ENCODE measurements at regions not wholly inside any gene's neighbourhood (a gene's known extent, or its start where the extent isn't known, plus 50 kb on each side); places are given as distances from the start of the nearest gene placed in this dataset.

DNA sequence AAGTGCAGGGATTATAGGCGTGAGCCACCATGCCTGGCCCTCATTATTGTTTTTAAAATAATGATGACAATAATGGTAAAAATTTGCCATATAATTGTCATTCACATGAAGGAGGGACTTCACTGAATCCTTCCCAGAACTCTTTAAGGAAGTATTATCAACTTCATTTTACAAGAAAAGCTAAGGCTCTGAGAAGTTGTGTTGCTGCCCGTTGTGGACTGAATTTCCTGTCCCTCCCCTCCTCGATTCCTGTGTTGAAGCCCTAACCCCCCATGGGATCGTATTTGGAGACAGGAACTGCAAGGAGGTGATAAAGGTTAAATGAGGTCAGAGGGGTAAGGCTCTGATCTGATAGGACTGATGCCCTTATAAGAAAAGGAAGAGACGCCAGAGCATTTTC, 458.0 kb downstream of the HAPSTR1 start:
- H3K4me3 Mint-ChIP-seq: no peak overlapping the region
- no peak overlapping the region for H3K27ac Mint-ChIP-seq
- H3K36me3 Mint-ChIP-seq: no peaks in the 10 kb centered on the region
- H3K27me3 Mint-ChIP-seq: no peaks in the 10 kb centered on the region
- H3K9me3 Mint-ChIP-seq: peaks cover 13% of the 10 kb centered on the region
- CTCF ChIA-PET: no interaction called here
- no peak for DNase-seq
- no peaks in the 10 kb centered on the region for H3K4me1 Mint-ChIP-seq

DNA sequence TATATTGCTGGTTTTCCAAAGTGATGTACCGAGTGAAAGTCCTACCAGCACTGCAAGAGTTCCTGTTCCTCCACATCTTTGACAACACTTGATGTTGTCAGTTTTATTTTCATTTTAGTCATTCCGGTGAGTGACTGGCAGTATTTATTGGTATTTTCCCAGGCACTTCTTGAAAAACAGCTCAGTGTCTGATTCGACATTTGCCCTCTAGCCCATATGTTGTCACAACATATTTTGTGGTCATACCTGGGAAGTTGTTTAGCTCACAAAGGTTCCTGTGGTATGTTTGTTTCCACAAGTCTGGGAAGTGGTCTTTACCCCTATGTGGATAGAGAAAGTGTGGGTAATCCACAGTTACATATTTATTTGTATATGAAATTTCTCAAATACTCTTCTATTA, 463.6 kb downstream of the HAPSTR1 start:
- no peaks in the 10 kb centered on the region for H3K27me3 Mint-ChIP-seq
- no peaks in the 10 kb centered on the region for H3K36me3 Mint-ChIP-seq
- H3K4me1 Mint-ChIP-seq: no peaks in the 10 kb centered on the region
- DNase-seq: no peak
- H3K27ac Mint-ChIP-seq: no peak overlapping the region
- H3K9me3 Mint-ChIP-seq: peaks cover 11% of the 10 kb centered on the region
- no peak overlapping the region for H3K4me3 Mint-ChIP-seq
- CTCF ChIA-PET: no interaction called here

DNA sequence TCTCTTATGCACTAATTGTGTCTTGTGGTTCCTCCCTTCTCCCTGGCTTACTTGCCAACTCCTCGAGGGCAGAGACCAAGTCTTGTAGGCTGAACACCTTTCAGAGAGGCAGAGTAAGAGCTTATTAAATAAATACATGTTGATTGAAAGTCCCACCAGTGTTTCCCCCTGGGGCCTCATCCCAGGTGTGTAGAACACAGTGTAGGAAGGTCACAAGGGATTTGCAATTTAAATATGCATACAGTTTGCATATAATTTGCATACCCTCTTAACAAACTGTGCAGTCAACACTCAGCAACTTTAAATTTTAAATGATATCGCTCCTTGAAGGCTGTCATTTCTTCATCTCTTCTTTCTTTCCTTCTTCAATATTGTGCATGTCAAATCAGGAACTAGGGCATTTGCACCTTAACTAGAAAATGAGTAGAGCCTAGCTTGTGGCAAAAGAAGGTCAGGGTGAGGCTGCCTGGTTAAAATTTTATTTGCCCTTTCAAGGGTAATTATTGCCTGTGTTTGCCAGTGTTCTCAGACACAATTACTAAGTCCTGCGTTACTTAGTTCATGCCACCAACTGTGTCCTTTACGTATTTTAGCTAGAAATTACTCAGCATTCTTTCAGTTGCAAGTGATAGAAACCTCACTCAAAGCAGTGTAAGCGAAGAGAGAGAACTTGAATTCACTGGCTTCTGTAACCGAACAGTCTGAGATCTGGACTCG, 465.7 kb downstream of the HAPSTR1 start:
- Mint-ChIP-seq H3K27me3 (no peaks in the 10 kb centered on the region), H3K4me1 (no peaks in the 10 kb centered on the region), H3K27ac (no peak overlapping the region), H3K4me3 (no peak overlapping the region), H3K36me3 (no peaks in the 10 kb centered on the region), H3K9me3 (peaks cover 8% of the 10 kb centered on the region)
- DNase-seq: no peak
- CTCF ChIA-PET: no interaction called here

DNA sequence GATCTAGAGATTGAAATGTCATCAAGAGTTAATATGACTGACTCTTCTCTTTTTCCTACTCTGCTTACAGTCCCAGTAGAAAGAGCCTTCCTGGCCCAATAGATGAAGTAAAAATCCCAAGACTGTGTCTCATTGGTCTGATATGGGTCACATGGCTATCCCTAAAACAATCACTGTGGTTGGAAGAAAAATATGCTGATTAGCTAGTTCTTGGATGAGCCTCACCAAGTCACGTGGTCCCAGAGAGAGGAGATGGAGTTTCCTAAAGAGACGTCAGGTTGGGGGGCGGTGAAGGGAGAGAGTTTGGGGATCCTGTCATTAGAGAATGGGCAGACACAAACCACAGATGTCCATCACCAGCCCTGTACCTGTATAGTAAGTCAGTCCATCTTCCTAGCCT, 466.3 kb downstream of the HAPSTR1 start:
- CTCF ChIA-PET: no interaction called here
- Mint-ChIP-seq H3K4me1 (no peaks in the 10 kb centered on the region), H3K4me3 (no peak overlapping the region)

DNA sequence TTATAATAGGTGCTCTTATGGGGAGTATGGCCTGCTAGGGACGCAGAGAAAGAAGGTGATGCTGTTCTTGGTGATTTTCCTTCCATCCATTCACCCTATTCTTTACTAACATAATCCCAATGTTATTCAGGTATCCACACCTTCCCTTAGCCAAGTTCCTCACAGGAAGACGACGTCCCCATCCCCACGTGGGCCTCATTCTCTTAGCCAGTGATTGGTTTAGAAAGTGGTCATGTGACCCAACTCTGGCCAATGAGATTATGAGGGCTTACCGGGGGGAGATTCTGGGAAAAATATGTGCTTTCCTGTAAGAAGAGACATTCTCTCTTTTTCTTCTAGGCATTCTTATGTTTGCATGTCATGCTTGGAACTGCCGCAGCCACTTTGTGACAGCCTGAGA, 474.7 kb downstream of the HAPSTR1 start:
- Mint-ChIP-seq H3K27me3 (no peaks in the 10 kb centered on the region), H3K27ac (no peak overlapping the region), H3K36me3 (no peaks in the 10 kb centered on the region), H3K9me3 (peaks cover 8% of the 10 kb centered on the region), H3K4me1 (no peaks in the 10 kb centered on the region), H3K4me3 (no peak overlapping the region)
- no peak for DNase-seq
- CTCF ChIA-PET: no interaction called here

More for the DNA sequence above, 466.3 kb downstream of the HAPSTR1 start:
- Mint-ChIP-seq H3K9me3 (peaks cover 9% of the 10 kb centered on the region), H3K36me3 (no peaks in the 10 kb centered on the region), H3K27ac (no peak overlapping the region), H3K27me3 (no peaks in the 10 kb centered on the region)
- DNase-seq: no peak

DNA sequence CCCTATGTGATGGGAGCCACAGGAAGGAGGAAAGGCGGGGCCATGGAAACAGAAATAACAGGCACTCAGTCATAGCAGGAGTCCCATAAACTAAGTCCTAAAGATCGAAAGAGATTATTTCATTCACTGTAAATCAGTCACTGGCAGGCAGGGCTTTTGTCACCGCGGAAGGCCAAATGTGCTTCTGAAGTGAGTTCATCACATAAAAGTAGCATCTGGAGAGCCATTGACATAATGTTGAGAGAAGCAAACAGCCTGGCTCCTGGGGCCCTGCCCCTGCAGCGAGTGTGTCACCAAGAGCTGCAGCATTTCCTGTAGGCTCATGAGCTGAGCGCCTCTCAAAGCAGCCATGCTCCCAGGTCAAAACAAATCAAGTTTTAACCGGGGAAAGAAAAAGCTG, 476.2 kb downstream of the HAPSTR1 start:
- H3K4me3 Mint-ChIP-seq: no peak overlapping the region
- no peaks in the 10 kb centered on the region for H3K4me1 Mint-ChIP-seq
- no peak for DNase-seq
- H3K9me3 Mint-ChIP-seq: peaks cover 7% of the 10 kb centered on the region
- no peaks in the 10 kb centered on the region for H3K27me3 Mint-ChIP-seq
- no peak overlapping the region for H3K27ac Mint-ChIP-seq
- CTCF ChIA-PET: no interaction called here
- no peaks in the 10 kb centered on the region for H3K36me3 Mint-ChIP-seq

DNA sequence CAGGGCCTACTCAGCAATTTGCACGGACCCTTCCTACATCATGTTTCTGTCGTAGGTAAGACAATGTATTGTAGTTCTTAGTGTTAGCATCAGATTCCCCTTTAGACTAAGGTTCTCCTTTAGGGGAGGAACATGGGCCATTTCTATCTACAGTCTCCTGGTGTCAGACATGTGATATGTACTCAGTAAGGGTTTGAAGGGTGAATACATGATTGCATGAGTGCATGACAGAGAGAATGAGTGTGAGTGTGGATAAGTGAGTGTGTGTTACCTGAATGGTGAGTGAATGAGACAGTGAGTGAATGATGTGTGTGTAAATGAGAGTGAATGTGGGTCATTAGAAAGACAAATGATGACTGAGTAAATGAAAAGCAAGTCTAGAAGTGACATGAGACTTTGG, 476.8 kb downstream of the HAPSTR1 start:
- DNase-seq: no peak
- no peak overlapping the region for H3K27ac Mint-ChIP-seq

DNA sequence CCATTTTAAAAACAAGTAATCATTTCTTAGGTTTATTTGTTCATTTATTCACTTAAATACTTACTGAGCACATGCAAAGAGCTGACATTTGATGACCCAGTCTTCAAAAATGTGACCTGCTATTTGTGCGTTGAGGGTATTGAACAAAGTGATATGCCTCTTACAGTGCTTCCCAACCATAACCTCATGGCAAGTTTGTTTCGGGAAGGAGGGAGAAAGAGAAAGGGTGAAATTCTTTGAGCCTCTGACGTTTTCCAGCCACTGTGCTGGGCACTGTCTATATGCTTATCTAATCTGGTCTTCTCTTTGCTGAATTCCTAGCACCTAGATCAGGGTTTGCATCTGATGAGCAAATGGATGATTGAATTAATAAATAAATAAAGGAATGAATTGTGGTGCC, 479.1 kb downstream of the HAPSTR1 start:
- Mint-ChIP-seq H3K4me1 (no peaks in the 10 kb centered on the region), H3K4me3 (no peak overlapping the region), H3K36me3 (no peaks in the 10 kb centered on the region), H3K27ac (no peak overlapping the region), H3K27me3 (no peaks in the 10 kb centered on the region), H3K9me3 (peaks cover 10% of the 10 kb centered on the region)
- no peak for DNase-seq
- CTCF ChIA-PET: no interaction called here

More for the DNA sequence above, 476.8 kb downstream of the HAPSTR1 start:
- Mint-ChIP-seq H3K4me3 (no peak overlapping the region), H3K4me1 (no peaks in the 10 kb centered on the region), H3K36me3 (no peaks in the 10 kb centered on the region), H3K9me3 (peaks cover 7% of the 10 kb centered on the region), H3K27me3 (no peaks in the 10 kb centered on the region)
- CTCF ChIA-PET: no interaction called here

DNA sequence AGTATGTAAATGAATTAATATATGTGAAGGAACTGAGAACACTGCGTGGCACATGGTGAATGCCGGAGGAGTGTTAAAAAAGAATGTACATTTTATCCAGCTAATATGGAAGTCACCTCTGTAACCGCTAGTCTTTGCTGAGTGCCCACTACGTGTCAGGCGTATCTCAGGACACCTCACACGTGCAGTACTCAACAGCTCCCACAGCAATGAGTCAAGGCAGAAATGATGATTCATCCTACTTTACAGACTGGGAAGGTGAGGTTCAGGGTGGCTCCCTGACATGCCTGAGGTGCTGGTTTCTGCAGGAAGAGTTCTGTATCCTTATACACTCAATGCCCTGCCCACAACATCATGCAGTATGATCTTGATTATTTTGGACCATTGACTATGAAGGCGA, 487.0 kb downstream of the HAPSTR1 start:
- H3K27me3 Mint-ChIP-seq: no peaks in the 10 kb centered on the region
- no peaks in the 10 kb centered on the region for H3K36me3 Mint-ChIP-seq
- H3K9me3 Mint-ChIP-seq: peaks cover 8% of the 10 kb centered on the region
- CTCF ChIA-PET: no interaction called here
- DNase-seq: no peak
- no peak overlapping the region for H3K4me3 Mint-ChIP-seq
- no peak overlapping the region for H3K27ac Mint-ChIP-seq
- H3K4me1 Mint-ChIP-seq: no peaks in the 10 kb centered on the region

DNA sequence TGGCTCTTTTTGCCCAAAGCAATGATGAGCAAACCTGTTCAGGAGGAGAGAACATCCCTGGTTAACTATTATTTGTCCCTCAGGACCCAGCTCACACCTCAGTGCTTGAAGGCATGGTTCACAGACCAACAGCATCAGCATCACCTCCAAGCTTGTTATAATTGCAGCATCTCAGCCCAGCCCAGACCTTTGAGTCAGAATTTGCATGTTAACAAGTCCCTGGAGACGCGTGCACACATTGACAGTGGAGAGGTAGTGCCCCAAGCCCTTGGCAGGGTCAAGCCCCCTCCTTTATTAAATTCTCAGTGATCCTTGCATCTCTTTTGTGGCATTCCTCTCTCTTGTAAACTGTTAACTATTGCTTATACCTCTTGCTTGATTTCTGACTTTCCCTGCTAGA, 488.6 kb downstream of the HAPSTR1 start:
- Mint-ChIP-seq H3K27me3 (no peaks in the 10 kb centered on the region), H3K27ac (no peak overlapping the region), H3K4me1 (no peaks in the 10 kb centered on the region), H3K9me3 (peaks cover 8% of the 10 kb centered on the region), H3K36me3 (no peaks in the 10 kb centered on the region), H3K4me3 (no peak overlapping the region)
- CTCF ChIA-PET: no interaction called here
- no peak for DNase-seq

DNA sequence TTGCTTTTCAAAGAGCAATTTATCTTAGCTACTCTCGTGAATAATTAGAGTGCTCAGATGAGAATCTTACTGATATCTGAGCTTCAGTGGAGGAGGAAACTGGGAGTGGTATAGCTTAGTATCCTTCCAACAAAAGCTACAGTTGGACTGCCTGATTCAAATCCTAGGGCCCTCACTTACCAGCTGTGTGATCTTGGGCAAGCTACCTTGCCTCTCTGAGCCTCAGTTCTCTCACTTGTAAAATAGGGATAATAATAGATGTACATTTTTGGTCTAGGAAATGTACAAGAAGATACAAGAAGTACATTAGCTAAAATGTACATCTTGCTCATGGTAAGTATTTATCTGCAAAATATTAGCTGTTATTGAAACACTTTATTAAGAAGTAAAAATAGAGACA, 502.0 kb downstream of the HAPSTR1 start:
- CTCF ChIA-PET: no interaction called here
- no peak overlapping the region for H3K27ac Mint-ChIP-seq
- no peaks in the 10 kb centered on the region for H3K4me1 Mint-ChIP-seq
- H3K4me3 Mint-ChIP-seq: no peak overlapping the region
- H3K9me3 Mint-ChIP-seq: peaks cover 9% of the 10 kb centered on the region
- DNase-seq: no peak
- H3K36me3 Mint-ChIP-seq: no peaks in the 10 kb centered on the region
- H3K27me3 Mint-ChIP-seq: no peaks in the 10 kb centered on the region

DNA sequence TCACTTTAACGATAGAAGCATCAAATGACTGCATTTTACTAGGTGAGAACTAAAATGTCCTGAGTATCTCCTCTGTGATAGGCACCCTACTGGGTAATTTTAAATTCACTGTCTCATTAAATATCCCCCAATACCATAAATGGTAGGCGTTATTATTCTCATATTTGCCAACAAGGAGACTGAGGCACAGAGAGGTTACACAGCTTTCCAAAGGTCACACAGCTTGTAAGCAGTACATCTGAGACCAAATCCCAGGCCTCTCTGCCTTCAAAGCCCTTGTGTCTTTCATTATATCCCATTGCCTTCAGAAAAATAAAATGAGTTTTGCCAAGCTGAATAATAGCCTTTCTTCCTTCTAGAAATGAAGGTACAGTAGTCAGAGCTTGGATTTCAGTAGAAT, 502.6 kb downstream of the HAPSTR1 start:
- H3K9me3 Mint-ChIP-seq: peaks cover 9% of the 10 kb centered on the region
- H3K4me3 Mint-ChIP-seq: no peak overlapping the region
- H3K27ac Mint-ChIP-seq: no peak overlapping the region
- DNase-seq: no peak
- no peaks in the 10 kb centered on the region for H3K27me3 Mint-ChIP-seq
- CTCF ChIA-PET: no interaction called here
- H3K4me1 Mint-ChIP-seq: no peaks in the 10 kb centered on the region
- H3K36me3 Mint-ChIP-seq: no peaks in the 10 kb centered on the region

DNA sequence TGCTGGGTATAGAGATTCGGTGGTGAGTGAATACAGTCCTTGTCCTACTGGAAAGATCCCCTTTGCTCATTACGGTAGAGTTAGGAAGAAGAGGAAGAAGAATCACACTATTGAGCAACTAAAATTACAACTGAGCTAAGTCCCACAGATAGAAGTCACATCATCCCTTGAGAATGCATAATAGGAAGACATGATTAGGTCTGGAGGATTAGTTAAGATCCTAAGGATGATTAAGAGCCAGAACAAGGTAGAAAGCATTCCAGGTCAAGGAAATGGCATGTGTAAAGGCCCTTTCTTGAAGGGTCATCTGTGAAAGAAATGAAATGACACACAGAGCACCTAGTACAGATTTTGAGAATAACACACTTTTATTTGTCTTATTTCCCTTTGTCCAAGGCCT, 503.5 kb downstream of the HAPSTR1 start:
- DNase-seq: no peak
- Mint-ChIP-seq H3K27me3 (no peaks in the 10 kb centered on the region), H3K4me1 (no peaks in the 10 kb centered on the region), H3K27ac (no peak overlapping the region), H3K9me3 (peaks cover 9% of the 10 kb centered on the region), H3K36me3 (no peaks in the 10 kb centered on the region), H3K4me3 (no peak overlapping the region)
- CTCF ChIA-PET: no interaction called here

DNA sequence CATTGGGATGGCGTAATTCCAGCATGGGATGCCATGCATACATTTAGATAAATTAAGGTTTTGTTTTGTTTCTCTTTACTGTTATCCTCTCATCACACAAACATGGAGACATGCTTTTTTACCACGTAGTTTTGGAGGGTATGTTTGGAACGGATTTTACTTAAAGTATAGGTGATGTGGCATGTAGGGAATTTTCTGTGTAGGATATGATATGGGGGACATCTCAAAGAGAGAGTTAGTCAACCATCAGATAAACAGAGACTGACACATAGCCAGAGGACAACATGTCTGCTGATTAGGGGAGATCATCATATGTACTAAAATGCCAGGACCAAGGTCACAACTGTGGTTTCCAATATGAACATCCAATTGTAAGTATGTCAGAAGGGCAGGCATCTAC, 503.9 kb downstream of the HAPSTR1 start:
- Mint-ChIP-seq H3K36me3 (no peaks in the 10 kb centered on the region), H3K9me3 (peaks cover 6% of the 10 kb centered on the region), H3K27ac (no peak overlapping the region), H3K4me3 (no peak overlapping the region), H3K27me3 (no peaks in the 10 kb centered on the region), H3K4me1 (no peaks in the 10 kb centered on the region)
- CTCF ChIA-PET: no interaction called here
- no peak for DNase-seq

DNA sequence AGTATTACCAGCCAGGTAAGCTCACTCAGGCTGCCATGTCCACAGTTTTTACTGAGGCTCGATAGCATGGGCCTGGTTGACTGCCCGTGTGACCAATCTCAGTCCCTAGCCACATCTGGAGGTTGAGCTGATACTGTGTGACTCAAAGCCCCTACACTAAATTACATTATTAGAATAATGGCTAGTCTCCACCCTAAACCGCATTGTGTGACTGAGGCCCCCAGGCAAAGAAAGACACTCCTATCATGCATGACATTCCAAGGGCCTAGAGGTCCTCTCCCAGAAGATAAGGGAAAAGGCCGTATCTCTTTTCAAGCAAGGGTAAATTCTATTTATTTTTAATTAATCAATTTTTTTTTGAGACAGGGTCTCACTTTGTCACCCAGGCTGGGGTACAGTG, 505.3 kb downstream of the HAPSTR1 start:
- Mint-ChIP-seq H3K27ac (no peak overlapping the region), H3K9me3 (no peaks in the 10 kb centered on the region), H3K4me1 (no peaks in the 10 kb centered on the region), H3K4me3 (no peak overlapping the region), H3K36me3 (no peaks in the 10 kb centered on the region), H3K27me3 (no peaks in the 10 kb centered on the region)
- CTCF ChIA-PET: no interaction called here
- no peak for DNase-seq

Data from activated naive CD4-positive, alpha-beta T cell treated with anti-CD3 and anti-CD28 coated beads, Interleukin-2, amount 10 ng/mL, durations not matched to agents 7 days and 5 days (primary cell).